ENCODE measurements at regions not wholly inside any gene's neighbourhood (a gene's known extent, or its start where the extent isn't known, plus 50 kb on each side); places are given as distances from the start of the nearest gene placed in this dataset.

DNA sequence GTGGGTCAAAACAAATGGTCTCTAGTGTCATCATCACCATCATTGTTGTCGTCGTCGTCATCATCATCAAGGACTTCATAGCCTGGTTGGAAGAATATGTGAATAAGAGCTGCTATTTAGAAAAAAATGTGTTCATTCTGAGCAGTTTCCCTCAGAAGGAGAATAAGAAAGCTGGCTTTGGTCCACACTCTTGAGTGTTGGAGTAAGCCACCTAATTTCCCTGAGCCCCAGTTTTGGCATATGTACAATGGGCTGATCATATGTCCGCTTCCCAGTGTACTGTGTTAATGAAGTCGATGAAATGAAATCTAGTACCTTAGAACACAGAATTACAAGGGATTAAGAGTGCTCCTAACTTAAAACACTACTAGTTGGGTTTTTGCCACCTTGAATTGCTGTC, 545.5 kb downstream of the CCDC171 start:
- Histone ChIP-seq H3K9me3 (ENCODE audit: low read length) (no peaks in the 10 kb centered on the region), H3K4me3 (ENCODE audit: low read length) (no peak overlapping the region), H3K27ac (ENCODE audit: low read depth, low read length) (no peak overlapping the region), H3K36me3 (ENCODE audit: insufficient read depth, low read length) (no peaks in the 10 kb centered on the region), H3K27me3 (ENCODE audit: insufficient read depth, low read length, poor library complexity, severe bottlenecking) (no peaks in the 10 kb centered on the region), H3K4me1 (ENCODE audit: insufficient read depth, low read length) (no peaks in the 10 kb centered on the region)
- Mint-ChIP-seq H3K4me3 (peak overlapping the region in 1 of 7 donors; percentile 3), H3K27me3 (no peaks in the 10 kb centered on the region), H3K27ac (no peak overlapping the region), H3K36me3 (no peaks in the 10 kb centered on the region), H3K9me3 (peaks cover 0 to 4% (median 2%) of the 10 kb centered on the region in 5 donors), H3K4me1 (no peaks in the 10 kb centered on the region)
- no peak for DNase-seq
- CTCF ChIA-PET: no interaction called here
- POLR2A ChIA-PET: no interaction called here

DNA sequence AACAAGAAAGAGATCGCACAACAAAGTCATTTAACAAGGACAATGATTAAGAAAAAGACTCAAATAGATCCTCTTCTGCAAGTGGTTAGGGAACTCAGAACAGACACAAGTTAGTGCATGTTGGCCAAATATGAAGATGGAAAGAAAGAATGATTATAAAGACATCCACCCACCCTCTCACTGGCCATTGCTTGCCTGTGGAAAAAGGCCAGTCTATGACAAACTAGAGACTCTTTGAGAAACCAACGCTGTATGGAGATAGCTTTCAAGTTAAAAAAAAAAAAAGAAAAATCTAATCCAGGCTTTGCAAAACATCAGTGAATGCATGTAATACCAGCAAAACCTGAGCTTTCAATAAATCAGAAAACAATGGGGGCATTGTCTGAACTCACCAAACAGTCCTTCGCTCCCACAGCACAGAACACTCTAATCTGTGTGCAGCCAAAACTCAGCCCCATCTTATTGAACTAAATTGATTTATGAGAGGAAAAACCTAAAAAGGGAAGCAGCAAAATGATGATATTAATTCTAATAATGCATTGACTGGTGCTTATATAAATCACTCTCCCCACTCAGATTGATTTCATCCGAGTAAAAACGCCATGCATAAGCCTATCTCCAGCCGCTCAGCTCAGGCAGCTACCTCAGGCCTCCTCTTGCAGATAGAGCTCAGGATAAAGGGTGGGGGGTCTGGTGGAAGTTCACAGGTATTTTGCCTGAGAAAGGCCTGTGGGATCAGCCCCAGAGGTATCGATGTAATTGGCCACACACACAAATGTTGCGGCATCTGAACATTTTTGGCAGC, 547.1 kb downstream of the CCDC171 start:
- Histone ChIP-seq H3K4me1 (ENCODE audit: insufficient read depth, low read length) (no peaks in the 10 kb centered on the region), H3K27ac (ENCODE audit: low read depth, low read length) (no peak overlapping the region), H3K4me3 (ENCODE audit: low read length) (no peak overlapping the region), H3K9me3 (ENCODE audit: low read length) (no peaks in the 10 kb centered on the region), H3K27me3 (ENCODE audit: insufficient read depth, low read length, poor library complexity, severe bottlenecking) (no peaks in the 10 kb centered on the region), H3K36me3 (ENCODE audit: insufficient read depth, low read length) (no peaks in the 10 kb centered on the region)
- Mint-ChIP-seq H3K4me3 (no peak overlapping the region), H3K27ac (no peak overlapping the region), H3K4me1 (no peaks in the 10 kb centered on the region), H3K27me3 (no peaks in the 10 kb centered on the region), H3K9me3 (peaks cover 0 to 4% (median 2%) of the 10 kb centered on the region in 5 donors), H3K36me3 (no peaks in the 10 kb centered on the region)
- DNase-seq: no peak
- ChIA-PET POLR2A (no interaction called here), CTCF (no interaction called here)

DNA sequence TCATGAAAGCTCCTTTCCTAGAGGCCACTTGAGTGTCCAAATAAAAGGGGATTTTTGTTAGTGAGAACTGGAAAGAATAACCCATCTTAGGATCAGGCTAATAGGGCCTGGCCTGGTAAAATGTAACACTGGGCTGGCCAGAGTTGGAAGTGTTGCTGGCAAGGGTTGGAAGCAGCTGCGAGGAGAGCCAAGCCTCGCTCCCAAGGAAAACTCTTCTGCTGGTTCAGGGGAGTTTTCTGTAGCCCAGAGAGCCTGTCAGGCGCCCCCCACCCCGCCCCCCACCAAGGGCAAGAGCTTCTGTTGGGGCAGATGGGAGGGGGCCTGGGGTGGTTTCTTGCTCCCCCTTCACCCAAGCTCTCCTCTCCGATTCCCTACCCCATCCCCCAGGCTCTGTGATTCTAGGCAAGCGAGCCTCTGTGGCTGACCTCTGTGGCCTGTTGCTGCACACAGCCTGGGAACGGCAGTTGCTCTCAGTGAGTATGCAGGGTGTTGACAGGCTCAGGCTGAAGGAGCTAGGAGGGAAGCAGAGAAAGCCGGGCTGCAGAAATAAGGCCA, 547.8 kb downstream of the CCDC171 start:
- no peaks in the 10 kb centered on the region for H3K27me3 ChIP-seq (ENCODE audit: insufficient read depth, low read length, poor library complexity, severe bottlenecking)
- Mint-ChIP-seq H3K9me3 (peaks cover 0 to 4% (median 2%) of the 10 kb centered on the region in 5 donors), H3K27ac (no peak overlapping the region), H3K4me1 (no peaks in the 10 kb centered on the region), H3K27me3 (no peaks in the 10 kb centered on the region), H3K36me3 (no peaks in the 10 kb centered on the region), H3K4me3 (no peak overlapping the region)
- no peak for DNase-seq
- H3K4me3 ChIP-seq (ENCODE audit: low read length): no peak overlapping the region
- H3K4me1 ChIP-seq (ENCODE audit: insufficient read depth, low read length): no peaks in the 10 kb centered on the region
- no peaks in the 10 kb centered on the region for H3K9me3 ChIP-seq (ENCODE audit: low read length)
- ChIA-PET POLR2A (no interaction called here), CTCF (no interaction called here)
- no peaks in the 10 kb centered on the region for H3K36me3 ChIP-seq (ENCODE audit: insufficient read depth, low read length)
- H3K27ac ChIP-seq (ENCODE audit: low read depth, low read length): no peak overlapping the region

DNA sequence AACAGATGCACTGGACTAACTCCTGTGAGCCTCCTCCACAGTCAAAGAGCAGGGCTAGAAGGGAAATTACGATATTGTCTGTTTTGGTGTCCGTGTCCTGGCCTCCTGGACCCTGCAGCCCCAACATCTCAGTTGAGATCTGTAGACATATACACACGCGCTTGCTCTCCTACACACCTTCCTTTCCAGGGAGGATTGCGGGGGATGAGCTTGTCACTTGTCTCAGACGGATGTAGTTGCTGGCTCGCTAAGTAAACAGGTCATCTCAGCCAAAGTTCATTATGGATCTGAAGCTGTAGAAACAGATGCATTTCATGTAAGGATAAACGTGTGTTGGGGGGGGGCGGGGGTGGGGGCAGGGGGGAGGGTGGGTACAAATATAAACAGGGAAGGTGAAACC, 549.3 kb downstream of the CCDC171 start:
- Mint-ChIP-seq H3K4me1 (no peaks in the 10 kb centered on the region), H3K9me3 (peaks cover 0 to 4% (median 2%) of the 10 kb centered on the region in 5 donors), H3K36me3 (no peaks in the 10 kb centered on the region), H3K4me3 (no peak overlapping the region), H3K27me3 (no peaks in the 10 kb centered on the region), H3K27ac (no peak overlapping the region)
- Histone ChIP-seq H3K4me1 (ENCODE audit: insufficient read depth, low read length) (no peaks in the 10 kb centered on the region), H3K4me3 (ENCODE audit: low read length) (no peak overlapping the region), H3K36me3 (ENCODE audit: insufficient read depth, low read length) (no peaks in the 10 kb centered on the region), H3K27me3 (ENCODE audit: insufficient read depth, low read length, poor library complexity, severe bottlenecking) (no peaks in the 10 kb centered on the region), H3K9me3 (ENCODE audit: low read length) (no peaks in the 10 kb centered on the region), H3K27ac (ENCODE audit: low read depth, low read length) (no peak overlapping the region)
- DNase-seq: no peak
- CTCF ChIA-PET: no interaction called here
- POLR2A ChIA-PET: no interaction called here

DNA sequence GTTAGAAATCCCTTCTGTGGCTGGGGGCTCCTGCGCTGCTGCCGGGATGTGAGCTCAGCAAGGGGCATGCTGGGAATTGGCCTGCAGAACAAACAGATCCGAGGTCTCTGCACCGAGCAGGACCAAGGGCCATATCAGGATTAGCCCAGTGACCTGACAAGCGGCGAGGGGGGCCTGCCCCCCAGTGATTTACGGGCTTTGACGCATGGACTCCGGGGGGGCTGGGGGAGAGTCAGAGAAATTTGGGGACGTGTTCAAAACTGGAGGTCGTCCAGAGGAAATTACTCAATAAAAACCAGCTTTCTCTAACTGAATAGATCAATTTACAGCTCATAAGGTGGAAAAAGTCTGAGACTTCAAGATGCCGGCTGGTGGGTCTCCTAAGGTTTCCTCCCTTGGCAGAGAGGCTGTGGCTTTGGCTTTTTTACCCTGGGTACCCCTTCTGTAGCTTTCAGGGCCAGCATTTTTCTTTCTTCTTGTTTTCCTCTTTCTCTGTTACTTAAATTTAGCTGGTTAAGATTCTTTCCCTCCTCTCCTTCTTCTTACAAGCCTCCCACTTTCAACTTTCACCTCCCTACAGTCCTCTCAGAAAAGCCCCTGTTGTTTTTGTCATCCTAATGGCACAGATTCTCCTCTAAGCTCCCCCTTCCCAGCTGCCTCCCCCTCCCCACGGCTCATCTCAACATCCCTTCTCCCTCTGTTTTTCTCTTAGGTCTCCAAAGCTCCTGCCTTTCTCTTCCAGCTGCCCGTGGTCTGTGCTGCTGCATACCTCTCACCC, 551.0 kb downstream of the CCDC171 start:
- no peaks in the 10 kb centered on the region for H3K27me3 Mint-ChIP-seq
- H3K36me3 Mint-ChIP-seq: no peaks in the 10 kb centered on the region
- H3K36me3 ChIP-seq (ENCODE audit: insufficient read depth, low read length): no peaks in the 10 kb centered on the region
- H3K4me1 ChIP-seq (ENCODE audit: insufficient read depth, low read length): no peaks in the 10 kb centered on the region
- CTCF ChIA-PET: no interaction called here
- no peaks in the 10 kb centered on the region for H3K27me3 ChIP-seq (ENCODE audit: insufficient read depth, low read length, poor library complexity, severe bottlenecking)
- no peak overlapping the region for H3K27ac ChIP-seq (ENCODE audit: low read depth, low read length)
- H3K4me3 ChIP-seq (ENCODE audit: low read length): no peak overlapping the region
- DNase-seq: no peak
- POLR2A ChIA-PET: no interaction called here
- H3K4me1 Mint-ChIP-seq: no peaks in the 10 kb centered on the region
- no peaks in the 10 kb centered on the region for H3K9me3 ChIP-seq (ENCODE audit: low read length)
- peaks cover 0 to 4% (median under 1%) of the 10 kb centered on the region in 5 donors for H3K9me3 Mint-ChIP-seq
- no peak overlapping the region for H3K4me3 Mint-ChIP-seq
- H3K27ac Mint-ChIP-seq: no peak overlapping the region

DNA sequence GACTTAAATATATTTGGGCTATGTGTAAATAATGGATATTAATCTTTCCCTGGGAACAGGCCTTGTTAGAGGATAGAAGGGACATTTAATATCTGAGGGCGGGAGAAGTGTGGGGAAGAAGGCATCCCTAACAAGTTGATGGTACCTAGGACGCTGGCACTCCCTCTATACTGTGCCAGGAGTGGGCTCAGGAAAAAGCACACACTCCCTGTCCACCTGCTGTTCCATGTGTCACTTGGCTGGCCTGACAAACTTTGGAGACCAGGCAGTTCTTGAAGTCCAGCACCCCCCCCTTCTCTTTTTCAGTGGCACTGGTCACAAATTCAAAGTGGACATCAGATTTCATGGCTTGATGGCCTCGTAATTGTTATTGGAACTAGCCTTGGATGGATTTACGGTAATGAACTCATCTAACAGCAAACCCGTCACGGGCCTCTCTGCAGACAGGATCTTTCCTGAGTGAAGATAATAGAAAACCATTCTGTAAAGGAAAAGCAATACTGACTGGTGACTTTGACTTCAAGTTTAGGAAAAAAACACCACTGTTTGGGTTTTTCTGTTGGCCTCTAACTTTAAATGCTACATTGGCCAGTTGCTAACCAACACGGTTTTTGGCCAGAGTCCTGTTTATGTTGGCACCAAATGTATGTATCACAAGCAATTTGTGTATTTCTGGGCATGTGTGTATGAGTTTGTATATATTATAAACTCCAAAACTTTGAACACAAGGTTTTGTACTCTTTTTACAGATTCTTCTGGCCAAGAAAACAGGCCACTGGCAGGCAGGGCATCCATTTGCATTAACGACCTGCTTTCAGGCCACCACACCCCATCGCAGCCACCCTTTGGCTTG, 552.6 kb downstream of the CCDC171 start:
- Mint-ChIP-seq H3K9me3 (peaks cover 0 to 4% (median 0%) of the 10 kb centered on the region in 5 donors), H3K36me3 (no peaks in the 10 kb centered on the region), H3K27me3 (peaks cover 0 to 3% of the 10 kb centered on the region in 2 donors), H3K4me3 (no peak overlapping the region), H3K27ac (no peak overlapping the region), H3K4me1 (no peaks in the 10 kb centered on the region)
- Histone ChIP-seq H3K27ac (ENCODE audit: low read depth, low read length) (no peak overlapping the region), H3K27me3 (ENCODE audit: insufficient read depth, low read length, poor library complexity, severe bottlenecking) (no peaks in the 10 kb centered on the region), H3K4me3 (ENCODE audit: low read length) (no peak overlapping the region), H3K36me3 (ENCODE audit: insufficient read depth, low read length) (no peaks in the 10 kb centered on the region), H3K4me1 (ENCODE audit: insufficient read depth, low read length) (no peaks in the 10 kb centered on the region), H3K9me3 (ENCODE audit: low read length) (no peaks in the 10 kb centered on the region)
- CTCF ChIA-PET: no interaction called here
- DNase-seq: no peak
- POLR2A ChIA-PET: no interaction called here

DNA sequence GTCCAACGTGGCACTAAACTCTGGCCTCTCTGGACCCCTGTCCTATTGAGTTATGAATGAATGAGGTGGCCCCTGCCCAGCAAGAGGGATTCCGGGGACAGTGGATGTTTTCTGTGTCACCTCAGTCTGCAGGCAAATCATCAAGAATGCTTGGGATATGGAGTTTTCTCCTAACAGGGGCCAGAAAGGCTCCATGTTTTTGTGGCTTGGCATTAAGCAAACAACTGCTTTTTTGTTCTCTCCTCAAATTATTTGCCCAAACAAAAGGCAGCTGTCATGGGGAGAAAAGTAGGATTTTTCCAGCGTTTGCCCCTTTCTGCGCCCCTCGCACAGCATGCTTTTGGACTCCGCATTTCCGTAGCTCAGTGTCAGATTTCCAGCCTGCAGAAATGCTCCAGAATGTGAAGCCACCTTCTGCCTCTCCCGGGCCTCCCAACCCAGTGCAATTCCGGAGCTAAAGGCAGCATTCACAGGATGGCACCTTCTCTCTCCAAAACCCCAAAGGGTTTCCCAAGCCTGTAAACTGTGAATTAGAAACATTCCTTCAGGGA, 553.3 kb downstream of the CCDC171 start:
- POLR2A ChIA-PET: no interaction called here
- H3K4me3 Mint-ChIP-seq: no peak overlapping the region
- H3K36me3 ChIP-seq (ENCODE audit: insufficient read depth, low read length): no peaks in the 10 kb centered on the region
- peaks cover 0 to 4% (median 0%) of the 10 kb centered on the region in 5 donors for H3K9me3 Mint-ChIP-seq
- peaks cover 0 to 3% of the 10 kb centered on the region in 2 donors for H3K27me3 Mint-ChIP-seq
- CTCF ChIA-PET: no interaction called here
- H3K36me3 Mint-ChIP-seq: no peaks in the 10 kb centered on the region
- no peak overlapping the region for H3K27ac Mint-ChIP-seq
- no peak for DNase-seq
- H3K4me1 ChIP-seq (ENCODE audit: insufficient read depth, low read length): no peaks in the 10 kb centered on the region
- no peaks in the 10 kb centered on the region for H3K4me1 Mint-ChIP-seq
- H3K27me3 ChIP-seq (ENCODE audit: insufficient read depth, low read length, poor library complexity, severe bottlenecking): no peaks in the 10 kb centered on the region
- H3K27ac ChIP-seq (ENCODE audit: low read depth, low read length): no peak overlapping the region
- no peak overlapping the region for H3K4me3 ChIP-seq (ENCODE audit: low read length)
- no peaks in the 10 kb centered on the region for H3K9me3 ChIP-seq (ENCODE audit: low read length)

Measured in CD8-positive, alpha-beta memory T cell (primary cell).